DMS153 (cell line): ENCODE measurements at regions not wholly inside any gene's neighbourhood (a gene's known extent, or its start where the extent isn't known, plus 50 kb on each side); places are given as distances from the start of the nearest gene placed in this dataset.
"Not testable (repeated sequence)": the region's sequence is repeated elsewhere in the genome, so short reads cannot be mapped to it uniquely, and the experiment has no call there.

Experiments used
- DNase-seq: peaks from one replicate; lab custom pipeline; 2025; lab: John Stamatoyannopoulos, UW

GRCh38 chr11:31957674-31958073 lies 133.2 kb upstream of the RCN1 start:
- no peak for DNase-seq

GRCh38 chr11:31956310-31956709 lies 134.6 kb upstream of the RCN1 start:
- DNase-seq = no peak

- no peak for DNase-seq
These were observed 135.0 kb upstream of the RCN1 start for GRCh38 chr11:31955838-31956237.

- DNase-seq = no peak
These were observed 137.0 kb upstream of the RCN1 start for GRCh38 chr11:31953803-31954327.

- not testable (repeated sequence) for DNase-seq
These were observed 138.6 kb upstream of the PAX6 start for GRCh38 chr11:31949733-31950200.

GRCh38 chr11:31947051-31947450 lies 135.9 kb upstream of the PAX6 start:
- no peak for DNase-seq

- no peak for DNase-seq
These were observed 132.1 kb upstream of the PAX6 start for GRCh38 chr11:31943056-31943780.

- DNase-seq = no peak
These were observed 129.4 kb upstream of the PAX6 start for GRCh38 chr11:31940371-31941037.

- no peak for DNase-seq
These were observed 127.9 kb upstream of the PAX6 start for GRCh38 chr11:31939004-31939403.

GRCh38 chr11:31936312-31936711 lies 125.2 kb upstream of the PAX6 start:
- DNase-seq = no peak

GRCh38 chr11:31932879-31933278 lies 121.8 kb upstream of the PAX6 start:
- DNase-seq = no peak

- DNase-seq = no peak
These were observed 116.9 kb upstream of the PAX6 start for GRCh38 chr11:31927982-31928381.

GRCh38 chr11:31926816-31927528 lies 115.8 kb upstream of the PAX6 start:
- no peak for DNase-seq

GRCh38 chr11:31926106-31926505 lies 115.0 kb upstream of the PAX6 start:
- DNase-seq = no peak

GRCh38 chr11:31922450-31922849 lies 111.3 kb upstream of the PAX6 start:
- no peak for DNase-seq

GRCh38 chr11:31921081-31921480 lies 110.0 kb upstream of the PAX6 start:
- no peak for DNase-seq

GRCh38 chr11:31919175-31919574 lies 108.1 kb upstream of the PAX6 start:
- no peak for DNase-seq

- DNase-seq = no peak
These were observed 104.7 kb upstream of the PAX6 start for GRCh38 chr11:31915867-31916266.

GRCh38 chr11:31913985-31914384 lies 102.9 kb upstream of the PAX6 start:
- DNase-seq = no peak

GRCh38 chr11:31912808-31913207 lies 101.7 kb upstream of the PAX6 start:
- no peak for DNase-seq

- DNase-seq = no peak
These were observed 99.9 kb upstream of the PAX6 start for GRCh38 chr11:31910950-31911576.
